ENCODE measurements at regions not wholly inside any gene's neighbourhood (a gene's known extent, or its start where the extent isn't known, plus 50 kb on each side); places are given as distances from the start of the nearest gene placed in this dataset.

- TF ChIP-seq, protein P1, sequence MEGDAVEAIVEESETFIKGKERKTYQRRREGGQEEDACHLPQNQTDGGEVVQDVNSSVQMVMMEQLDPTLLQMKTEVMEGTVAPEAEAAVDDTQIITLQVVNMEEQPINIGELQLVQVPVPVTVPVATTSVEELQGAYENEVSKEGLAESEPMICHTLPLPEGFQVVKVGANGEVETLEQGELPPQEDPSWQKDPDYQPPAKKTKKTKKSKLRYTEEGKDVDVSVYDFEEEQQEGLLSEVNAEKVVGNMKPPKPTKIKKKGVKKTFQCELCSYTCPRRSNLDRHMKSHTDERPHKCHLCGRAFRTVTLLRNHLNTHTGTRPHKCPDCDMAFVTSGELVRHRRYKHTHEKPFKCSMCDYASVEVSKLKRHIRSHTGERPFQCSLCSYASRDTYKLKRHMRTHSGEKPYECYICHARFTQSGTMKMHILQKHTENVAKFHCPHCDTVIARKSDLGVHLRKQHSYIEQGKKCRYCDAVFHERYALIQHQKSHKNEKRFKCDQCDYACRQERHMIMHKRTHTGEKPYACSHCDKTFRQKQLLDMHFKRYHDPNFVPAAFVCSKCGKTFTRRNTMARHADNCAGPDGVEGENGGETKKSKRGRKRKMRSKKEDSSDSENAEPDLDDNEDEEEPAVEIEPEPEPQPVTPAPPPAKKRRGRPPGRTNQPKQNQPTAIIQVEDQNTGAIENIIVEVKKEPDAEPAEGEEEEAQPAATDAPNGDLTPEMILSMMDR (IDR thresholded peaks at IDR 0.05; ENCODE audit: insufficient read depth, low read depth, low read length): no peak
- no peak for TF ChIP-seq EZH2 (IDR thresholded peaks at IDR 0.05; ENCODE audit: insufficient read depth, low read length)
Observed at GRCh38 chr7:125934955-125935354, 1005.3 kb upstream of the POT1 start.

Data from astrocyte (in vitro differentiated cells and primary cell).